Lung (tissue), 11 donors: ENCODE measurements at regions not wholly inside any gene's neighbourhood (a gene's known extent, or its start where the extent isn't known, plus 50 kb on each side); places are given as distances from the start of the nearest gene placed in this dataset.

Source experiments
- ATAC-seq: fragments of 200-7000 bp; cut with Tn5 transposase; one replicate; pipeline ENCODE4 v1.9.1; 2020; ENCODE audit warnings: moderate number of reproducible peaks; ENCODE audit not compliant: insufficient read depth, low FRiP score
- DNase-seq, 3 donors: peaks; one replicate each; pipeline ENCODE4 v3.0.0-alpha.2; 2013 to 2017
- H3K27ac ChIP-seq, 2 donors: one replicate each; pipeline ENCODE4 v1.5.1; 2013; ENCODE audit warnings: mild to moderate bottlenecking in 2 of 2, moderate library complexity in 2 of 2, control low read depth in 1 of 2, inconsistent platforms in 1 of 2, low read depth in 1 of 2, low read length in 1 of 2
- H3K27me3 ChIP-seq, 3 donors: one replicate each; pipeline ENCODE4 v1.5.1; 2013; ENCODE audit warnings: low read length in 2 of 3; ENCODE audit not compliant: control insufficient read depth in 3 of 3, insufficient read depth in 3 of 3
- H3K36me3 ChIP-seq, 4 donors: one replicate each; pipeline ENCODE4 v1.5.1; 2013; ENCODE audit warnings: low read length in 4 of 4, mild to moderate bottlenecking in 1 of 4, moderate library complexity in 1 of 4; ENCODE audit not compliant: control insufficient read depth in 4 of 4, insufficient read depth in 4 of 4
- H3K4me1 ChIP-seq, 5 donors: one replicate each; pipeline ENCODE4 v1.5.1; 2013; ENCODE audit warnings: low read length in 5 of 5, mild to moderate bottlenecking in 2 of 5, moderate library complexity in 1 of 5; ENCODE audit not compliant: control insufficient read depth in 5 of 5, insufficient read depth in 5 of 5
- H3K4me3 ChIP-seq: one replicate; pipeline ENCODE4 v1.5.1; 2013; ENCODE audit warnings: mild to moderate bottlenecking, control low read depth, moderate library complexity
- H3K9ac ChIP-seq, 2 donors: one replicate each; pipeline ENCODE4 v1.5.1; 2013; ENCODE audit warnings: low read length in 2 of 2, control low read depth in 1 of 2; ENCODE audit not compliant: insufficient read depth in 1 of 2
- H3K9me3 ChIP-seq, 4 donors: one replicate each; pipeline ENCODE4 v1.5.1; 2013; ENCODE audit warnings: low read length in 3 of 4, mild to moderate bottlenecking in 1 of 4, moderate library complexity in 1 of 4; ENCODE audit not compliant: control insufficient read depth in 4 of 4, insufficient read depth in 3 of 4
- WGBS, 2 donors: extraction: QIAGEN DNeasy Blood & Tissue Kit; methylation state at CpG; one replicate each; pipeline ENCODE4 v1.1.7; 2013; 5-methylcytosine and 5-hydroxymethylcytosine counted together
- TF ChIP-seq, protein P1 (sequence below): IDR thresholded peaks from 2 replicates; pipeline ENCODE4 v1.5.1; 2012; ENCODE audit warnings: mild to moderate bottlenecking; ENCODE audit errors: control extremely low read depth, extremely low read depth
- donor health status: control.
- donor health status: control.
- donor health status: Bipolar disorder and iron deficiency.
- donor health status: healthy.
- donor health status: DM: yes; HTN: yes; CAD: no.

DNA sequence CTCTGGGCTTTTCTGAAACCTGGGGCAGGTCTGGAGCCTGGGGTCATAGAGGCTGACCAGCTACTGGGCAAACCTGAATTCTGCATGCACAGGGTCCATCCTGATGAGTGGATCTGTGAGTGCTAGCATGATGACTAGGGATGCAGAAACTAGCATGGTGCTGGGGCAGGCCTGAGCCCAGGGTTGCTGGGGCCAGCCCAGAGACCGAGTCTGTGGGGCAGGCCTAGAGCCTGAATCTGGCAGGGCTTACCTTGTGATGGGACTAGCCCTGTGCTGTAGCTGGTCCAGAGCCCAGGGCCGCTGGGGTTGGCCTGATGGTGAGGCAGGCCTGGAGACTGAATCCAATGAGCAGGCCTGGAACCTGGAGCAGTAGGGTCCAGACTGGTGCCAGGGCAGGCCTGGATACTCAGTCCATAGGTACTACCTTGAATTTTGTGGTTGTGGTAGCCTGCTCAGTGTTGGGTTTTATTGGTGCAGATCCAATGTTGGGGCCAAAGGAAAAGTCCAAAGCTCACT is 313.5 kb downstream of the TLR4 start:
- H3K27ac ChIP-seq = no peak overlapping the region
- no peaks in the 10 kb centered on the region for H3K27me3 ChIP-seq
- TF ChIP-seq, protein P1, sequence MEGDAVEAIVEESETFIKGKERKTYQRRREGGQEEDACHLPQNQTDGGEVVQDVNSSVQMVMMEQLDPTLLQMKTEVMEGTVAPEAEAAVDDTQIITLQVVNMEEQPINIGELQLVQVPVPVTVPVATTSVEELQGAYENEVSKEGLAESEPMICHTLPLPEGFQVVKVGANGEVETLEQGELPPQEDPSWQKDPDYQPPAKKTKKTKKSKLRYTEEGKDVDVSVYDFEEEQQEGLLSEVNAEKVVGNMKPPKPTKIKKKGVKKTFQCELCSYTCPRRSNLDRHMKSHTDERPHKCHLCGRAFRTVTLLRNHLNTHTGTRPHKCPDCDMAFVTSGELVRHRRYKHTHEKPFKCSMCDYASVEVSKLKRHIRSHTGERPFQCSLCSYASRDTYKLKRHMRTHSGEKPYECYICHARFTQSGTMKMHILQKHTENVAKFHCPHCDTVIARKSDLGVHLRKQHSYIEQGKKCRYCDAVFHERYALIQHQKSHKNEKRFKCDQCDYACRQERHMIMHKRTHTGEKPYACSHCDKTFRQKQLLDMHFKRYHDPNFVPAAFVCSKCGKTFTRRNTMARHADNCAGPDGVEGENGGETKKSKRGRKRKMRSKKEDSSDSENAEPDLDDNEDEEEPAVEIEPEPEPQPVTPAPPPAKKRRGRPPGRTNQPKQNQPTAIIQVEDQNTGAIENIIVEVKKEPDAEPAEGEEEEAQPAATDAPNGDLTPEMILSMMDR = no peak
- H3K4me1 ChIP-seq = no peaks in the 10 kb centered on the region
- H3K4me3 ChIP-seq = no peak overlapping the region
- 82 to 86% methylated on average over 2 of the region's 2 CpGs for WGBS, 2 donors
- H3K9ac ChIP-seq = no peak overlapping the region
- H3K36me3 ChIP-seq = no peaks in the 10 kb centered on the region
- no peak for ATAC-seq
- DNase-seq = no peak
- H3K9me3 ChIP-seq = peaks cover 0 to 10% (median 0%) of the 10 kb centered on the region in 4 donors

DNA sequence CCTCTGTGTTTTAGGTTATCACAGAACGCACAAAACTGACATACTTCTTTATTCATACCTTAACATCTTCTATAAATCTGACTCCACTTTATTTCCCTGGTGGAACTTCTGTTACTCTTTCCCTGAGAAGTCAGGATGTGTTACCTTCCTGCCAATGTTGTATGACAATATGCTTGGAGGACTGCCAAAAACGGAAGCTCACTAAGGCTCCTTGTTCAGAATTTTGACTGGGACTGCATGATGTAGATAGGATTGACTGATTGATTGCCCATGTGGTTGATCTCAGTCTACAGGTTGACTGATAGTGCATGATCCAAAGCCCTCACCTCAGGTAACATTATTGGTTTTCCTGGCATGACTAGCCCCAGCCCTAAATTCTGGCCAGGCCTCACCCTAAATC is 319.4 kb downstream of the TLR4 start:
- no peak overlapping the region for H3K27ac ChIP-seq
- WGBS, 2 donors = 33 to 55% methylated on average over 2 of the region's 2 CpGs
- no peak overlapping the region for H3K9ac ChIP-seq
- no peaks in the 10 kb centered on the region for H3K36me3 ChIP-seq
- H3K4me3 ChIP-seq = no peak overlapping the region
- no peaks in the 10 kb centered on the region for H3K27me3 ChIP-seq
- ATAC-seq = no peak
- DNase-seq = peak in 2 of 3 donors; percentile 1 to 34
- no peaks in the 10 kb centered on the region for H3K9me3 ChIP-seq
- no peaks in the 10 kb centered on the region for H3K4me1 ChIP-seq
- TF ChIP-seq, protein P1 = no peak

DNA sequence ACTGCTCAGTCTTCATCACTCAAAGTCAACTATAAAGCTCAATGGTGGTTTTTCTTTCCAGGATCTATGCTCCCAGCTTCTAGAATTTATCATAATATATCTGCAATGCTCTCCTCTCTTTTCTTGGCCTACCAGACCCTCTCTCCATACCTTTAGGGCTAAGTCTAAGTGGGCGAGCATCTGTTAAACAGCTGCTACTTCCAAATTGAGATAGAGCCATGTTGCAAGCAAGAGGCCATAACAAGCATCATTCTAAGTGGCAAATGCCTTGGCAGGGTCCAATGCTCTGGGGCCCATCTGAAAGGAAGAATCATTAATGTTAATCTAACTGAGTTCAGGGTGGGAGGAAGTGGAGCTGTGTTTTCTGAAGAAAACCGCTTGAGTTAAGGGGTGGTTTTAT is 324.0 kb downstream of the TLR4 start:
- Histone ChIP-seq H3K9me3 (peaks cover 0 to 3% (median 0%) of the 10 kb centered on the region in 4 donors), H3K4me1 (no peaks in the 10 kb centered on the region), H3K4me3 (no peak overlapping the region), H3K36me3 (no peaks in the 10 kb centered on the region), H3K27me3 (no peaks in the 10 kb centered on the region), H3K9ac (no peak overlapping the region), H3K27ac (no peak overlapping the region)
- DNase-seq (no peak), ATAC-seq (no peak)
- 80 to 94% methylated on average over 2 of the region's 2 CpGs for WGBS, 2 donors
- TF ChIP-seq, protein P1 = no peak

DNA sequence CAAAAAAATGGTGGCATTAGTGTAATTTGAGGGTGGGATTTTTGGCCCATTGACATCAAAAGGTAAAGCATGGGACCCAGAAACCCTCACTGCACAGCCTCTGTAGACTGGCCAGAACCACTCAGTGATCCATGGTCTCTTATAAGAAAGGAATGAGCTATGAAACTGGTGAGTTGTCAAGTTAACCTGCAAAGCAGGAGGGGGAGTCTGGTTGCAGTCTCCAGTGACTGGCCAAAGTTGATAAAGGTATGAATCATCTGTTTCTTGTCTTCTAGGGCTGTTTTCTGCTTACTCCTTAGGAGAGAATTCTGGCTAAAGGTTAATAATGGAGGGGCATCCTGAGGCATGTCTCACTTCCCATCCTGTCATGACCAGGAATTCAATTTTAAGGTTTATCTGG is 325.2 kb downstream of the TLR4 start:
- H3K4me3 ChIP-seq = no peak overlapping the region

More for the DNA sequence above, 325.2 kb downstream of the TLR4 start:
- no peak for ATAC-seq
- TF ChIP-seq, protein P1 = no peak
- Histone ChIP-seq H3K27ac (no peak overlapping the region), H3K9ac (no peak overlapping the region), H3K27me3 (no peaks in the 10 kb centered on the region), H3K36me3 (no peaks in the 10 kb centered on the region), H3K4me1 (no peaks in the 10 kb centered on the region), H3K9me3 (peaks cover 0 to 3% (median 0%) of the 10 kb centered on the region in 4 donors)
- DNase-seq = no peak
